Brain microvascular endothelial cell (primary cell): ENCODE measurements at regions not wholly inside any gene's neighbourhood (a gene's known extent, or its start where the extent isn't known, plus 50 kb on each side); places are given as distances from the start of the nearest gene placed in this dataset.
A peak's percentile ranks its signal among the peaks of the same experiment; 100 is the strongest.

Experiments
- DNase-seq: peaks from one replicate; pipeline ENCODE4 v3.0.0-alpha.2; 2020
- H3K27ac ChIP-seq: fragments of 250-450 bp; sonication (Bioruptor Pico); 2 replicates; pipeline ENCODE4 v1.5.1; 2020; ENCODE audit warnings: mild to moderate bottlenecking, moderate library complexity
- H3K27me3 ChIP-seq: fragments of 250-450 bp; sonication (Bioruptor Pico); replicated peaks from 2 replicates; pipeline ENCODE4 v1.5.1; 2020; ENCODE audit warnings: mild to moderate bottlenecking
- H3K36me3 ChIP-seq: fragments of 250-450 bp; sonication (Bioruptor Pico); replicated peaks from 2 replicates; pipeline ENCODE4 v1.5.1; 2020; ENCODE audit warnings: mild to moderate bottlenecking
- H3K4me3 ChIP-seq: 2 replicates; pipeline ENCODE4 v1.5.1; 2011; ENCODE audit warnings: low read depth, mild to moderate bottlenecking, control low read depth, low read length, moderate library complexity
- in situ Hi-C: cut with HindIII; loops from 2 replicates; pipeline ENCODE4 v1.10.0; 2017; ENCODE audit warnings: low sequenced_read_pairs, low pct_ligation_motif_present
- TF ChIP-seq, protein P1 (sequence below): IDR thresholded peaks from 2 replicates; pipeline ENCODE4 v1.5.1; 2011; ENCODE audit warnings: low read depth, mild to moderate bottlenecking, moderate library complexity, low read length, control low read depth, inconsistent platforms; ENCODE audit errors: missing control alignments

- in situ Hi-C loops = no loop called here
- Histone ChIP-seq H3K4me3 (no peak overlapping the region), H3K27me3 (no peaks in the 10 kb centered on the region), H3K27ac (no peak overlapping the region), H3K36me3 (no peaks in the 10 kb centered on the region)
- DNase-seq = no peak
- TF ChIP-seq, protein P1, sequence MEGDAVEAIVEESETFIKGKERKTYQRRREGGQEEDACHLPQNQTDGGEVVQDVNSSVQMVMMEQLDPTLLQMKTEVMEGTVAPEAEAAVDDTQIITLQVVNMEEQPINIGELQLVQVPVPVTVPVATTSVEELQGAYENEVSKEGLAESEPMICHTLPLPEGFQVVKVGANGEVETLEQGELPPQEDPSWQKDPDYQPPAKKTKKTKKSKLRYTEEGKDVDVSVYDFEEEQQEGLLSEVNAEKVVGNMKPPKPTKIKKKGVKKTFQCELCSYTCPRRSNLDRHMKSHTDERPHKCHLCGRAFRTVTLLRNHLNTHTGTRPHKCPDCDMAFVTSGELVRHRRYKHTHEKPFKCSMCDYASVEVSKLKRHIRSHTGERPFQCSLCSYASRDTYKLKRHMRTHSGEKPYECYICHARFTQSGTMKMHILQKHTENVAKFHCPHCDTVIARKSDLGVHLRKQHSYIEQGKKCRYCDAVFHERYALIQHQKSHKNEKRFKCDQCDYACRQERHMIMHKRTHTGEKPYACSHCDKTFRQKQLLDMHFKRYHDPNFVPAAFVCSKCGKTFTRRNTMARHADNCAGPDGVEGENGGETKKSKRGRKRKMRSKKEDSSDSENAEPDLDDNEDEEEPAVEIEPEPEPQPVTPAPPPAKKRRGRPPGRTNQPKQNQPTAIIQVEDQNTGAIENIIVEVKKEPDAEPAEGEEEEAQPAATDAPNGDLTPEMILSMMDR = no peak
Measured at GRCh38 chr6:121649951-121650350, 214.5 kb downstream of the GJA1 start.

DNA sequence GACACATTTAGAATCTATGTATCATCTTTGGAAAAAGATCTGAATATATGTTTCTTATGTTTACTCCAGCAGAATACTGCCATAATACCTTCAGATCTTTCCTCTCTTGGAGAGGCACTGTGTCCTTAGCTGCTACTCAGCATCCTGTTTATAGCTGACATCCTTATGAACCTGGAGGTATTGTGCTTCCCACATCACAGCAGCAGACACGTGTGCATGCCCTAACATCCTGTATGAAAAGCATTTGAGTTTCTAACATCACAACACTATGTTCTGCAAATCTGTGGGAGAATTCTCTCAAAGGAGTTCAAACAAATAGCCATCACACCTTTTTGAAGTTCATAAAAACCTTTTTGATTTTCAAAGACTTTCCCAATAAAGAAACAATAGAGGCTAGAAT is 216.0 kb downstream of the GJA1 start:
- Histone ChIP-seq H3K27me3 (no peaks in the 10 kb centered on the region), H3K27ac (peak overlapping the region; percentile 69), H3K36me3 (no peaks in the 10 kb centered on the region), H3K4me3 (no peak overlapping the region)
- in situ Hi-C loops = no loop called here
- TF ChIP-seq, protein P1 = no peak
- DNase-seq = peak; percentile 22

- no peak for DNase-seq
- in situ Hi-C loops = no loop called here
- Histone ChIP-seq H3K36me3 (no peaks in the 10 kb centered on the region), H3K4me3 (no peak overlapping the region), H3K27ac (peak overlapping the region; percentile 69), H3K27me3 (no peaks in the 10 kb centered on the region)
- TF ChIP-seq, protein P1 = no peak
Measured at GRCh38 chr6:121652223-121652622, 216.8 kb downstream of the GJA1 start.

DNA sequence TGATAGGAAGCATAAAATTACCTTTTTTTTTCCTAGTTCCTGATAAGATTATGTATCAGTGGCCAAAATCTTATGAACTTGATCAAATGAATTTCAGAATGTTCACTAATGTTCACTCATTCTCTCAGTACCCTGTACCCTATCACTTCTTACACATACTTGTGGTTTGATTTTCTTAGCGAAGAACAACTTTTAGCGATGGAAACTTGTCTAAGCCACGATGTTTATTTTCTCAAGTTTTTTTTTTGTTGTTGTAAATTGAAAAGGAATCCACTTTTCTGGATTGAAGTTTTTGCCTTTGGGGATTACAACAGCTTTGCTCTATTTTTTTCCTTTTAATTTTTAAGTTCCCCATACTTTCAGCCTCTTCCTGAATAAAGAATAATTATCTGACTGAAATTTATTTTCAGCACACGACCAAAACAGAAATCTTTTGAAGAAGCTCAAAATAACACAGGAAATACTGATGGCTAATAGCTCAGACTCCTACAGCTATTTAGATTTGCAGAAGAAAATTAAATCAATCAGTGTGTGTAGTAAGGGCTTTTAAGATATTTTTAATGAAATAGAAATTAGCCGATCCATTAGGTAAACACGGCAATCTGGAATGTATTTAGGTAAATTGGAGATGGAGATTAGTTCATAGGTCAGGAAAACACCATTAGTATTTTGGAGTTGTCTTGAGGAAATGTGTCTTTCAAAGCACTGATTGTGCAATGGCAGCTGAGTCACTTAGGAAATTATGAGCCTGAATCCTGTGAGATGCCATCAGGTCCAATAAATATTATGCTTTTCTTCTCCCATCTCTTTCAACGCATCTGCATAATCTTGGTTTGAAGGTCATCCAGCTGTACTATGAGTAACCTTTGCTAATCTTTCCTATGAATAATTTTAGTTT is 217.5 kb downstream of the GJA1 start:
- no peak overlapping the region for H3K4me3 ChIP-seq
- H3K27me3 ChIP-seq = no peaks in the 10 kb centered on the region
- in situ Hi-C loops = no loop called here
- H3K27ac ChIP-seq = peak overlapping the region; percentile 69
- TF ChIP-seq, protein P1 = no peak
- H3K36me3 ChIP-seq = no peaks in the 10 kb centered on the region
- peak; percentile 81 for DNase-seq

DNA sequence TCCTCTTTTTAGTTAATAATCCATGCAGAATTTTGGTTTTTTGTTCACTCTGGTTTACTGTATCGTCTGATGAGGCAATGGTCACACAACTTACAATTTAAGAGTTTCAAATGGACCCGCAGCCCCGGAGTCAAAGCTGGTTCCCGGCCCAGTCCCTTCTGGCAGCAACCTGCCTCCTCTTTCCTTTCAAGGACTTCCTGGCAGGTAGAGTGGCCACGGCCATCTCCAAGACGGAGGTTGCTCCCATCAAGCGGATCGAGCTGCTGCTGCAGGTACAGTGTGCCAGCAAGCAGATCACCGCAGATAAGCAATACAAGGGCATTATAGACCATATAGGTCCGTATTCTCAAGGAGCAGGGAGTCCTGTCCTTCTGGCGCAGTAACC is 218.2 kb downstream of the GJA1 start:
- Histone ChIP-seq H3K4me3 (no peak overlapping the region), H3K27ac (peak overlapping the region; percentile 69), H3K27me3 (no peaks in the 10 kb centered on the region), H3K36me3 (no peaks in the 10 kb centered on the region)
- TF ChIP-seq, protein P1 = no peak
- no peak for DNase-seq
- in situ Hi-C loops = no loop called here
